GM12864 (cell line): ENCODE measurements at regions not wholly inside any gene's neighbourhood (a gene's known extent, or its start where the extent isn't known, plus 50 kb on each side); places are given as distances from the start of the nearest gene placed in this dataset.

Source experiments
- DNase-seq: peaks from one replicate; pipeline ENCODE4 v3.0.0-alpha.2; 2011; ENCODE audit warnings: low read depth
- H3K4me3 ChIP-seq: 2 replicates; pipeline ENCODE4 v1.5.1; 2011; ENCODE audit warnings: mild to moderate bottlenecking, low read depth, low read length, control low read depth
- CTCF ChIP-seq: IDR thresholded peaks from 2 replicates; pipeline ENCODE4 v1.5.1; 2011; ENCODE audit warnings: low read depth, mild to moderate bottlenecking, moderate library complexity, low read length, control low read depth, inconsistent platforms; ENCODE audit errors: missing control alignments

- no peak overlapping the region for H3K4me3 ChIP-seq
- no peak for DNase-seq
- no peak for TF ChIP-seq CTCF
Measured at GRCh38 chr10:130474591-130474990, 338.4 kb downstream of the GLRX3 start.

- H3K4me3 ChIP-seq: no peak overlapping the region
- no peak for DNase-seq
- TF ChIP-seq CTCF: no peak
Measured at GRCh38 chr10:130477360-130477759, 341.2 kb downstream of the GLRX3 start.

GRCh38 chr10:130479146-130479545 lies 343.0 kb downstream of the GLRX3 start:
- no peak for TF ChIP-seq CTCF
- no peak for DNase-seq
- no peak overlapping the region for H3K4me3 ChIP-seq

GRCh38 chr10:130479926-130480325 lies 343.7 kb downstream of the GLRX3 start:
- no peak for DNase-seq
- TF ChIP-seq CTCF: no peak
- no peak overlapping the region for H3K4me3 ChIP-seq

- no peak for TF ChIP-seq CTCF
- DNase-seq: no peak
- no peak overlapping the region for H3K4me3 ChIP-seq
Measured at GRCh38 chr10:130480491-130480890, 344.3 kb downstream of the GLRX3 start.

- TF ChIP-seq CTCF: no peak
- no peak overlapping the region for H3K4me3 ChIP-seq
- no peak for DNase-seq
Measured at GRCh38 chr10:130481076-130481930, 345.1 kb downstream of the GLRX3 start.

- no peak for TF ChIP-seq CTCF
- H3K4me3 ChIP-seq: no peak overlapping the region
- no peak for DNase-seq
Measured at GRCh38 chr10:130481936-130482335, 345.7 kb downstream of the GLRX3 start.
